GM12891 (cell line): ENCODE measurements at regions not wholly inside any gene's neighbourhood (a gene's known extent, or its start where the extent isn't known, plus 50 kb on each side); places are given as distances from the start of the nearest gene placed in this dataset.

Source experiments
- POLR2A ChIP-seq: IDR thresholded peaks from 2 replicates; pipeline ENCODE4 v1.6.1; 2011; ENCODE audit warnings: low read depth, low read length, control low read depth
- TAF1 ChIP-seq: IDR thresholded peaks from 2 replicates; pipeline ENCODE4 v1.6.1; 2011; ENCODE audit warnings: low read depth, low read length, control low read depth

DNA sequence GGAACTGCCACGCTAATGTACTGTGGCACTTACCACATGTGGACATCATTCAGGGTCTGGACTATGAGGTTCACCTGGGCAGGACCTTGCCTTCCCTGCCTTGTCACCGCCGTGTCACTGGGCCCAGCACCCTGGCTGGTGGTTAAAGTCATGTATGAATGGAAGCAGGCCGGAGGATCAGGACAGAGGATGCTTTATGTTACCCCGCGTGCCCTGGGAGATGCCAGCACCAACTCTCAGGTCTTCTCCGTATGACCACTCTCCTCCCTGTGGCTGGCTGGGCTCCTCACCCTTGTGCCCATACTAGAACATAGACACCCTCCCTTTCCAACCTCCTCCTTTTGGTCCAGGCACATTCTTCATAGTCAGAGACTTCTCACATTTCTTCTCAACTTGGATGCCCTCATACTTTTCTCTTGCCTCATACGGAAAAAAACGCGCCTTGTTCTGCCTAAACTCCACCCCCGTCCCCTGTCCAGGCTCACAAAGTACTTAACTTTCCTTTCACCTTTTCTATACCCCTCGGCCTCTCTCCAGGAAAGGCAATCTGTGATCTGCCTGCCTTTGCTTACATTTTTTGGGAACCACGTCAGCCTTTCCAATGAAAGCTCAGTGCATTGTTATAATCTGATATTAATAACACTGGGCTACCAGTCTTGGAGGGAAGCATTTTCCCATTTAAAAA lies 240.0 kb downstream of the TEX36 start:
- TF ChIP-seq POLR2A (no peak), TAF1 (no peak)
